WERI-Rb-1 (cell line): ENCODE measurements at regions not wholly inside any gene's neighbourhood (a gene's known extent, or its start where the extent isn't known, plus 50 kb on each side); places are given as distances from the start of the nearest gene placed in this dataset.

Experiments
- DNase-seq: peaks from one replicate; pipeline ENCODE4 v3.0.0-alpha.2; 2020
- H3K27ac ChIP-seq: fragments of 250-450 bp; sonication (Bioruptor Pico); 2 replicates; pipeline ENCODE4 v1.5.1; 2020; ENCODE audit warnings: mild to moderate bottlenecking, moderate library complexity
- H3K27me3 ChIP-seq: fragments of 250-450 bp; sonication (Bioruptor Pico); 2 replicates; pipeline ENCODE4 v1.5.1; 2021; ENCODE audit warnings: mild to moderate bottlenecking, low read depth, moderate library complexity; ENCODE audit not compliant: insufficient read depth, severe bottlenecking
- H3K36me3 ChIP-seq: fragments of 250-450 bp; sonication (Bioruptor Pico); 2 replicates; pipeline ENCODE4 v1.5.1; 2020; ENCODE audit warnings: mild to moderate bottlenecking, moderate library complexity
- H3K4me3 ChIP-seq: 2 replicates; pipeline ENCODE4 v1.5.1; 2011; ENCODE audit warnings: low read depth, mild to moderate bottlenecking, control low read depth, low read length
- H3K9me3 ChIP-seq: fragments of 250-450 bp; sonication (Bioruptor Pico); 2 replicates; pipeline ENCODE4 v1.5.1; 2021; ENCODE audit warnings: mild to moderate bottlenecking, moderate library complexity; ENCODE audit not compliant: severe bottlenecking
- CTCF ChIP-seq: IDR thresholded peaks from 2 replicates; pipeline ENCODE4 v1.5.1; 2011; ENCODE audit warnings: low read depth, mild to moderate bottlenecking, control low read depth, inconsistent platforms, low read length

DNA sequence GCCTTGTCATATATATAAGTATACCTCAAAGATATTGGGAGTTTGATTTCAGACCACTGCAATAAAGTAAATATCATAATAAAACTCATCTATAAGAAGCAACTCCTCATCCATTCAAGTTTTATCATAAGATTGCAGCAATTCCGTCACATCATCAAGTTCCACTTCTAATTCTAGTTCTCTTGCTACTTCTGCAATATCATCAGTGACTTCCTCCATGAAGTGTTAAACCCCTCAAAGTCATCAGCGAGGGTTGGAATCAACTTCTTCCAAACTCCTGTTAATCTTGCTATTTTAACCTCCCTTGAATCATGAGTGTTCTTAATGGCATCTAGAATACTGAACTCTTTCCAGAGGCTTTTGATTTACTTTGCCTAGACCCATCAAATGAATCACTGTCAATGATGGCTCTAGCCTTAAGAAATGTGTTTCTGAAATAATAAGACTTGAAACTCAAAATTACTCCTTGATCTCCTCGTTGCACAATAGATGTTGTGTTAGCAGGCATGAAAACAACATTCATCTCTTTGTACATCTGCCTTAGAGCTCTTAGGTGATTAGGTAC, 88.3 kb downstream of the RPE65 start:
- Histone ChIP-seq H3K27ac (no peak overlapping the region), H3K36me3 (no peaks in the 10 kb centered on the region), H3K27me3 (no peaks in the 10 kb centered on the region), H3K9me3 (no peaks in the 10 kb centered on the region), H3K4me3 (no peak overlapping the region)
- no peak for TF ChIP-seq CTCF
- DNase-seq, result no peak

DNA sequence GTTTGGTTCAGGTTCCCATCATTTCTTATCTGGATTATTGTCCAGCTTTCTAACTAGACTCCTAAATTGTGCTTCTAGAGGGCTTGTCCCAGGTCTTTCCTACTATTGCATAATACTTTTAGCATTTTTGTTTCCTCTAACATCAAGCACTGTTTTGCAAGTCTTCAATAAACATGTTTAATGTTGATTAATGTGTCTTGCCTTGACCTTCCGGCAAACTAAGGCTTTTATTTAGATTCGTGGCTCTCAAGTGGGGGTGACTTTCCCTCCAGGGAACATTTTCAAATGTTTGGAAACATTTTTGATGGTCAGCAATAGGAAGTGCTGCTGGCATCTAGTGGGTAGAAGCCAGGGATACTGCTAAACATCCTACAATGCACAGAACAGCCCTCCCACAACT, 90.7 kb downstream of the RPE65 start:
- no peak overlapping the region for H3K27ac ChIP-seq
- TF ChIP-seq CTCF, result no peak
- no peaks in the 10 kb centered on the region for H3K27me3 ChIP-seq
- H3K36me3 ChIP-seq, result no peaks in the 10 kb centered on the region
- no peaks in the 10 kb centered on the region for H3K9me3 ChIP-seq
- DNase-seq, result no peak
- no peak overlapping the region for H3K4me3 ChIP-seq

GRCh38 chr1:68358439-68358838, 91.3 kb downstream of the RPE65 start:
- Histone ChIP-seq H3K27ac (no peak overlapping the region), H3K4me3 (no peak overlapping the region), H3K27me3 (no peaks in the 10 kb centered on the region), H3K9me3 (no peaks in the 10 kb centered on the region), H3K36me3 (no peaks in the 10 kb centered on the region)
- TF ChIP-seq CTCF, result no peak
- DNase-seq, result no peak

- Histone ChIP-seq H3K27me3 (no peaks in the 10 kb centered on the region), H3K9me3 (no peaks in the 10 kb centered on the region), H3K27ac (no peak overlapping the region), H3K36me3 (no peaks in the 10 kb centered on the region), H3K4me3 (no peak overlapping the region)
- TF ChIP-seq CTCF, result no peak
- DNase-seq, result no peak
Observed at GRCh38 chr1:68355614-68356013, 94.1 kb downstream of the RPE65 start.

GRCh38 chr1:68352202-68352601, 97.6 kb downstream of the RPE65 start:
- H3K27me3 ChIP-seq, result no peaks in the 10 kb centered on the region
- peaks cover 2% of the 10 kb centered on the region for H3K9me3 ChIP-seq
- DNase-seq, result no peak
- H3K36me3 ChIP-seq, result no peaks in the 10 kb centered on the region
- TF ChIP-seq CTCF, result no peak
- no peak overlapping the region for H3K27ac ChIP-seq
- H3K4me3 ChIP-seq, result no peak overlapping the region

GRCh38 chr1:68347415-68347814, 102.3 kb downstream of the RPE65 start:
- Histone ChIP-seq H3K27ac (no peak overlapping the region), H3K27me3 (no peaks in the 10 kb centered on the region), H3K4me3 (no peak overlapping the region), H3K36me3 (no peaks in the 10 kb centered on the region), H3K9me3 (peaks cover 2% of the 10 kb centered on the region)
- no peak for TF ChIP-seq CTCF
- DNase-seq, result no peak
